Dendritic cell treated with granulocyte-macrophage colony-stimulating factor and Interleukin-4, amounts not matched to agents 40 ng/mL and 50 ng/mL, for 4 days (primary cell): ENCODE measurements at regions not wholly inside any gene's neighbourhood (a gene's known extent, or its start where the extent isn't known, plus 50 kb on each side); places are given as distances from the start of the nearest gene placed in this dataset.

Experiments
- H3K27ac Mint-ChIP-seq: one replicate; pipeline ENCODE4 v1.8.0; 2022; ENCODE audit warnings: mild to moderate bottlenecking, mixed read lengths
- H3K27me3 Mint-ChIP-seq: one replicate; pipeline ENCODE4 v1.8.0; 2022; ENCODE audit warnings: mild to moderate bottlenecking, mixed read lengths
- H3K36me3 Mint-ChIP-seq: one replicate; pipeline ENCODE4 v1.8.0; 2022; ENCODE audit warnings: low read depth, mixed read lengths
- H3K4me1 Mint-ChIP-seq: one replicate; pipeline ENCODE4 v1.8.0; 2022; ENCODE audit warnings: low read depth, mixed read lengths
- H3K4me3 Mint-ChIP-seq: one replicate; pipeline ENCODE4 v1.8.0; 2022; ENCODE audit warnings: mild to moderate bottlenecking, moderate library complexity, mixed read lengths
- H3K9me3 Mint-ChIP-seq: one replicate; pipeline ENCODE4 v1.8.0; 2022; ENCODE audit warnings: mixed read lengths
- intact Hi-C: fragments of 100-400 bp; cut with micrococcal nuclease; formaldehyde crosslinking; loops from one replicate; pipeline ENCODE4 v1.15.0; 2022

- no peak overlapping the region for H3K27ac Mint-ChIP-seq
- no peaks in the 10 kb centered on the region for H3K36me3 Mint-ChIP-seq
- no peaks in the 10 kb centered on the region for H3K27me3 Mint-ChIP-seq
- H3K9me3 Mint-ChIP-seq = no peaks in the 10 kb centered on the region
- intact Hi-C loops = no loop called here
- H3K4me1 Mint-ChIP-seq = no peaks in the 10 kb centered on the region
- no peak overlapping the region for H3K4me3 Mint-ChIP-seq
Measured at GRCh38 chr20:11716239-11716944, 201.3 kb upstream of the BTBD3 start.

- Mint-ChIP-seq H3K4me1 (no peaks in the 10 kb centered on the region), H3K9me3 (no peaks in the 10 kb centered on the region), H3K27ac (no peak overlapping the region), H3K36me3 (no peaks in the 10 kb centered on the region), H3K27me3 (no peaks in the 10 kb centered on the region), H3K4me3 (no peak overlapping the region)
- intact Hi-C loops = no loop called here
Measured at GRCh38 chr20:11716945-11717248, 200.8 kb upstream of the BTBD3 start.

GRCh38 chr20:11717562-11717961 lies 200.1 kb upstream of the BTBD3 start:
- intact Hi-C loops = no loop called here
- H3K9me3 Mint-ChIP-seq = no peaks in the 10 kb centered on the region
- H3K4me3 Mint-ChIP-seq = no peak overlapping the region
- H3K4me1 Mint-ChIP-seq = no peaks in the 10 kb centered on the region
- no peak overlapping the region for H3K27ac Mint-ChIP-seq
- no peaks in the 10 kb centered on the region for H3K36me3 Mint-ChIP-seq
- no peaks in the 10 kb centered on the region for H3K27me3 Mint-ChIP-seq

- Mint-ChIP-seq H3K4me1 (no peaks in the 10 kb centered on the region), H3K9me3 (no peaks in the 10 kb centered on the region), H3K36me3 (no peaks in the 10 kb centered on the region), H3K27ac (no peak overlapping the region), H3K27me3 (no peaks in the 10 kb centered on the region), H3K4me3 (no peak overlapping the region)
- intact Hi-C loops = no loop called here
Measured at GRCh38 chr20:11718474-11719094, 199.1 kb upstream of the BTBD3 start.

- Mint-ChIP-seq H3K27me3 (no peaks in the 10 kb centered on the region), H3K27ac (no peak overlapping the region), H3K4me1 (no peaks in the 10 kb centered on the region), H3K36me3 (no peaks in the 10 kb centered on the region), H3K9me3 (no peaks in the 10 kb centered on the region), H3K4me3 (no peak overlapping the region)
- intact Hi-C loops = no loop called here
Measured at GRCh38 chr20:11719153-11719552, 198.5 kb upstream of the BTBD3 start.

GRCh38 chr20:11721411-11721810 lies 196.3 kb upstream of the BTBD3 start:
- Mint-ChIP-seq H3K27me3 (no peaks in the 10 kb centered on the region), H3K9me3 (no peaks in the 10 kb centered on the region), H3K4me1 (no peaks in the 10 kb centered on the region), H3K36me3 (no peaks in the 10 kb centered on the region), H3K4me3 (no peak overlapping the region), H3K27ac (no peak overlapping the region)
- intact Hi-C loops = no loop called here

GRCh38 chr20:11724097-11724496 lies 193.6 kb upstream of the BTBD3 start:
- H3K27me3 Mint-ChIP-seq = no peaks in the 10 kb centered on the region
- intact Hi-C loops = no loop called here
- no peak overlapping the region for H3K27ac Mint-ChIP-seq
- H3K9me3 Mint-ChIP-seq = no peaks in the 10 kb centered on the region
- no peaks in the 10 kb centered on the region for H3K36me3 Mint-ChIP-seq
- H3K4me1 Mint-ChIP-seq = no peaks in the 10 kb centered on the region
- H3K4me3 Mint-ChIP-seq = no peak overlapping the region

GRCh38 chr20:11726026-11726425 lies 191.7 kb upstream of the BTBD3 start:
- Mint-ChIP-seq H3K36me3 (no peaks in the 10 kb centered on the region), H3K4me1 (no peaks in the 10 kb centered on the region), H3K27me3 (no peaks in the 10 kb centered on the region), H3K27ac (no peak overlapping the region), H3K4me3 (no peak overlapping the region), H3K9me3 (peaks cover 13% of the 10 kb centered on the region)
- intact Hi-C loops = no loop called here

- intact Hi-C loops = no loop called here
- H3K27me3 Mint-ChIP-seq = no peaks in the 10 kb centered on the region
- no peaks in the 10 kb centered on the region for H3K36me3 Mint-ChIP-seq
Measured at GRCh38 chr20:11727708-11728107, 190.0 kb upstream of the BTBD3 start.

GRCh38 chr20:11728937-11729336 lies 188.8 kb upstream of the BTBD3 start:
- H3K27ac Mint-ChIP-seq = no peak overlapping the region
- H3K4me3 Mint-ChIP-seq = no peak overlapping the region
- no peaks in the 10 kb centered on the region for H3K4me1 Mint-ChIP-seq
- no peaks in the 10 kb centered on the region for H3K36me3 Mint-ChIP-seq
- H3K9me3 Mint-ChIP-seq = peaks cover 17% of the 10 kb centered on the region
- no peaks in the 10 kb centered on the region for H3K27me3 Mint-ChIP-seq
- intact Hi-C loops = no loop called here

More at GRCh38 chr20:11727708-11728107, 190.0 kb upstream of the BTBD3 start:
- Mint-ChIP-seq H3K27ac (no peak overlapping the region), H3K4me1 (no peaks in the 10 kb centered on the region), H3K9me3 (peaks cover 17% of the 10 kb centered on the region), H3K4me3 (no peak overlapping the region)

GRCh38 chr20:11729806-11730205 lies 187.9 kb upstream of the BTBD3 start:
- Mint-ChIP-seq H3K27ac (no peak overlapping the region), H3K27me3 (no peaks in the 10 kb centered on the region), H3K36me3 (no peaks in the 10 kb centered on the region), H3K4me3 (no peak overlapping the region), H3K9me3 (peaks cover 17% of the 10 kb centered on the region), H3K4me1 (no peaks in the 10 kb centered on the region)
- intact Hi-C loops = no loop called here

- no peak overlapping the region for H3K4me3 Mint-ChIP-seq
- intact Hi-C loops = no loop called here
Measured at GRCh38 chr20:11734431-11734830, 183.3 kb upstream of the BTBD3 start.

GRCh38 chr20:11738852-11739251 lies 178.8 kb upstream of the BTBD3 start:
- H3K9me3 Mint-ChIP-seq = no peaks in the 10 kb centered on the region
- H3K27ac Mint-ChIP-seq = no peak overlapping the region
- no peaks in the 10 kb centered on the region for H3K27me3 Mint-ChIP-seq
- no peaks in the 10 kb centered on the region for H3K36me3 Mint-ChIP-seq
- H3K4me1 Mint-ChIP-seq = no peaks in the 10 kb centered on the region
- intact Hi-C loops = no loop called here
- H3K4me3 Mint-ChIP-seq = no peak overlapping the region

More at GRCh38 chr20:11734431-11734830, 183.3 kb upstream of the BTBD3 start:
- Mint-ChIP-seq H3K4me1 (no peaks in the 10 kb centered on the region), H3K27ac (no peak overlapping the region), H3K27me3 (no peaks in the 10 kb centered on the region), H3K36me3 (no peaks in the 10 kb centered on the region), H3K9me3 (peaks cover 17% of the 10 kb centered on the region)

GRCh38 chr20:11740975-11741374 lies 176.7 kb upstream of the BTBD3 start:
- H3K27me3 Mint-ChIP-seq = no peaks in the 10 kb centered on the region
- no peaks in the 10 kb centered on the region for H3K4me1 Mint-ChIP-seq
- H3K36me3 Mint-ChIP-seq = no peaks in the 10 kb centered on the region
- H3K4me3 Mint-ChIP-seq = no peak overlapping the region
- no peaks in the 10 kb centered on the region for H3K9me3 Mint-ChIP-seq
- intact Hi-C loops = no loop called here
- no peak overlapping the region for H3K27ac Mint-ChIP-seq

GRCh38 chr20:11745145-11745544 lies 172.5 kb upstream of the BTBD3 start:
- Mint-ChIP-seq H3K36me3 (no peaks in the 10 kb centered on the region), H3K4me1 (no peaks in the 10 kb centered on the region), H3K27me3 (no peaks in the 10 kb centered on the region), H3K27ac (no peak overlapping the region), H3K4me3 (no peak overlapping the region), H3K9me3 (no peaks in the 10 kb centered on the region)
- intact Hi-C loops = no loop called here
